GM12878 (cell line): ENCODE measurements at regions not wholly inside any gene's neighbourhood (a gene's known extent, or its start where the extent isn't known, plus 50 kb on each side); places are given as distances from the start of the nearest gene placed in this dataset.

Source experiments
- ATF2 ChIP-seq: IDR thresholded peaks from 2 replicates; pipeline ENCODE4 v1.6.1; 2012; ENCODE audit warnings: low read length, inconsistent platforms
- BMI1 ChIP-seq: fragments of 450-650 bp; IDR thresholded peaks from 2 replicates; pipeline ENCODE4 v1.6.1; 2016; ENCODE audit warnings: mild to moderate bottlenecking, moderate library complexity, borderline replicate concordance
- CTCF ChIP-seq, 3 experiments: IDR thresholded peaks in 2 of 3; conservative IDR thresholded peaks in 1 of 3; 2 replicates each; pipeline ENCODE4 v1.5.1; 2011; ENCODE audit warnings: low read depth in 3 of 3, low read length in 3 of 3, mild to moderate bottlenecking in 3 of 3, control low read depth in 2 of 3, moderate library complexity in 2 of 3, inconsistent platforms in 1 of 3, mixed read lengths in 1 of 3; ENCODE audit not compliant: control insufficient read depth in 2 of 3, insufficient read depth in 1 of 3; ENCODE audit errors: extremely low read depth in 1 of 3
- EZH2 ChIP-seq: IDR thresholded peaks from 2 replicates; pipeline ENCODE4 v1.6.1; 2012; ENCODE audit warnings: low read depth, mild to moderate bottlenecking, control low read depth, inconsistent platforms, low read length, borderline replicate concordance; ENCODE audit not compliant: control insufficient read depth
- MAX ChIP-seq: IDR thresholded peaks from 2 replicates; pipeline ENCODE4 v1.6.1; 2012; ENCODE audit warnings: low read depth, low read length, improper control_type of control experiment
- MLLT1 ChIP-seq: fragments of 450-650 bp; IDR thresholded peaks from 2 replicates; pipeline ENCODE4 v1.6.1; 2016; ENCODE audit warnings: mild to moderate bottlenecking
- MXI1 ChIP-seq: fragments of 150-350 bp; IDR thresholded peaks from 2 replicates; pipeline ENCODE4 v1.6.1; 2011; ENCODE audit warnings: low read depth, mild to moderate bottlenecking, inconsistent platforms, low read length, improper control_type of control experiment
- POLR2A ChIP-seq: IDR thresholded peaks from 2 replicates; pipeline ENCODE4 v1.6.1; 2011; ENCODE audit warnings: low read depth, mild to moderate bottlenecking, low read length
- REST ChIP-seq: IDR thresholded peaks from 2 replicates; pipeline ENCODE4 v1.6.1; 2012; ENCODE audit warnings: mild to moderate bottlenecking, low read depth, low read length
- YY1 ChIP-seq: IDR thresholded peaks from 2 replicates; pipeline ENCODE4 v1.6.1; 2011; ENCODE audit warnings: low read depth, mild to moderate bottlenecking, low read length
- ZBED1 ChIP-seq: IDR thresholded peaks from 2 replicates; pipeline ENCODE4 v1.6.1; 2016; ENCODE audit warnings: borderline replicate concordance

- TF ChIP-seq POLR2A (no peak), ATF2 (no peak), YY1 (no peak), MLLT1 (no peak), MAX (no peak), EZH2 (no peak), ZBED1 (no peak), BMI1 (no peak), MXI1 (no peak), CTCF (IDR thresholded peaks at IDR 0.05 in 2 of 3, conservative IDR thresholded peaks at IDR 0.05 in 1 of 3; ENCODE audit: control insufficient read depth in 2 of 3, extremely low read depth in 1 of 3, insufficient read depth in 1 of 3, low read depth in 3 of 3, low read length in 3 of 3) (no peak), REST (no peak)
Observed at GRCh38 chr5:173513521-173513991, 102.9 kb downstream of the BOD1 start.
